Stimulated activated naive CD8-positive, alpha-beta T cell treated with anti-CD3 and anti-CD28 coated beads, Interleukin-15, Interleukin-2, amounts not matched to agents 100 ng/mL and 50 ng/mL, for 24 hours (primary cell): ENCODE measurements at regions not wholly inside any gene's neighbourhood (a gene's known extent, or its start where the extent isn't known, plus 50 kb on each side); places are given as distances from the start of the nearest gene placed in this dataset.

ENCODE experiments used
- H3K27ac Mint-ChIP-seq: one replicate; pipeline ENCODE4 v1.8.0; 2021; ENCODE audit warnings: mild to moderate bottlenecking, mixed read lengths
- H3K27me3 Mint-ChIP-seq: one replicate; pipeline ENCODE4 v1.8.0; 2021; ENCODE audit warnings: mixed read lengths
- H3K36me3 Mint-ChIP-seq: one replicate; pipeline ENCODE4 v1.8.0; 2021; ENCODE audit warnings: low read depth, mixed read lengths
- H3K4me1 Mint-ChIP-seq: one replicate; pipeline ENCODE4 v1.8.0; 2021; ENCODE audit warnings: low read depth, mixed read lengths
- H3K4me3 Mint-ChIP-seq: one replicate; pipeline ENCODE4 v1.8.0; 2021; ENCODE audit warnings: mild to moderate bottlenecking, mixed read lengths
- H3K9me3 Mint-ChIP-seq: one replicate; pipeline ENCODE4 v1.8.0; 2021; ENCODE audit warnings: mixed read lengths

DNA sequence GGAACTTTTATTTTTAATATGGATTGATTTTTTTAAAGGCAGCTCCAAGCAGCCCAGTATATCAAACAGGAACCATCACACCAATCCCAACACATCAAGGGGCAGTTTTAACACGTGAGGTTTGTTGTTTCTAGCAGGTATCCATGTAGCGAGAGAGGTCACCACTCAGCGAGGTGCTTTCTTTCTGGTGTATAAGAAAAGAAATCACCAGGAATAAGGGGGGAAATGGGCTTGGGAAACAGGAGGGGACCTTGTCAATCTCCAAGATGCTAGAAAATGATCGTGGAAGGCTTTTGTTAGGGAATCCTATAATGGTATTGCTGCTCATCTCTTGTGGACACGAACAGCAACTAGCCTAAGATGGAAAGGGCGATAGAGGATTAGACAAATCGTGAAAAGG is 402.9 kb upstream of the ATP11B start:
- Mint-ChIP-seq H3K27ac (no peak overlapping the region), H3K27me3 (no peaks in the 10 kb centered on the region), H3K36me3 (no peaks in the 10 kb centered on the region), H3K4me3 (no peak overlapping the region), H3K9me3 (no peaks in the 10 kb centered on the region), H3K4me1 (no peaks in the 10 kb centered on the region)

GRCh38 chr3:182392182-182392937 is 400.9 kb upstream of the ATP11B start:
- no peaks in the 10 kb centered on the region for H3K27me3 Mint-ChIP-seq
- H3K4me3 Mint-ChIP-seq, result no peak overlapping the region
- no peak overlapping the region for H3K27ac Mint-ChIP-seq
- no peaks in the 10 kb centered on the region for H3K4me1 Mint-ChIP-seq
- no peaks in the 10 kb centered on the region for H3K36me3 Mint-ChIP-seq
- H3K9me3 Mint-ChIP-seq, result peaks cover 4% of the 10 kb centered on the region

GRCh38 chr3:182393151-182393550 is 400.2 kb upstream of the ATP11B start:
- Mint-ChIP-seq H3K4me3 (no peak overlapping the region), H3K27ac (no peak overlapping the region), H3K4me1 (no peaks in the 10 kb centered on the region), H3K9me3 (peaks cover 4% of the 10 kb centered on the region), H3K36me3 (no peaks in the 10 kb centered on the region), H3K27me3 (no peaks in the 10 kb centered on the region)

DNA sequence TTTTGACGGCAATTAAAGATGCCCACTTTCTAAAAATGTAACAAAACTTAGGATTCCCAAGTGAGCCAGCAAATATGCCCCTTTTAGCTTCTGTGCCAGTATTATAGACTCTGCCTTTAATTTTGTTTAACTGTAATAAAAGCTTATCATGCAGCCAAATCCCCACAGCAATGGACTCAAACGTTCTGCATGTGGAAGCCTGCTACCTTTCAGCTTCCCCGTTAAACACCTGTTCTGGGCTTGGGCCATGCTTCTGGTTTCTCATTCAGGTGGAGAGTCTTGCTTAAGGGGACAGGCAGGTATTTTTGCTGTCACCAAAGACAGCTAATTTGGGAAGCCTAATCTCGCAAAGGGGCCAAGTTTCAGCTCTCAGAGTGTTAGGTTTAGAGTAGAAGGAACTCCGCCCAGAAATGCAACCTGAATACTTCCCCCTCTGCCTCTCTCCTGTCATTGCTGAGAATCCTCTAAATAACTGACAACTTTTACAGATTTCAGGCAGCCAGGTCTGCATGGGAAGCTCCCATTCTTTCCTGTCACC is 399.4 kb upstream of the ATP11B start:
- Mint-ChIP-seq H3K4me3 (no peak overlapping the region), H3K9me3 (peaks cover 4% of the 10 kb centered on the region), H3K36me3 (no peaks in the 10 kb centered on the region), H3K27me3 (no peaks in the 10 kb centered on the region), H3K4me1 (no peaks in the 10 kb centered on the region), H3K27ac (no peak overlapping the region)

DNA sequence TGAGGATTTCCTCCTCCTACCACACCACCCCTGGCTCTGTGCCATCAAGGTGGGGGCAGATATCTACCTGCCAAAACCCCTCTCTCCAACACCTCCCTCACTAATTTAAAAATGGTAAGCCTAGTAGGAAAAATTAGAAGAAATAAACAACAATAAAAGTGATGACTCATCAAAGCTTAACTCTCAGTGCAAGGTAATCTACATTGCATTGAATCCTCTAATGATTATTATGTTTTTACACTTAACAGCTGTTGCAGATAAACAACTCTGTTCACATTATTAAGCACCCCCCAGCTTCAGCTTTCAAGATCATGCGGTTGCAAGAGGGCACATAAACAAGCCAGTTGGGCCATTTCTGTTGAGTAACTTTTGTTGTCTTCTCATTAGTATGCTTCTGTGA is 396.1 kb upstream of the ATP11B start:
- peaks cover 4% of the 10 kb centered on the region for H3K9me3 Mint-ChIP-seq
- H3K4me3 Mint-ChIP-seq, result no peak overlapping the region
- no peak overlapping the region for H3K27ac Mint-ChIP-seq
- H3K4me1 Mint-ChIP-seq, result no peaks in the 10 kb centered on the region
- H3K36me3 Mint-ChIP-seq, result no peaks in the 10 kb centered on the region
- H3K27me3 Mint-ChIP-seq, result no peaks in the 10 kb centered on the region

- no peaks in the 10 kb centered on the region for H3K27me3 Mint-ChIP-seq
- H3K36me3 Mint-ChIP-seq, result no peaks in the 10 kb centered on the region
- H3K27ac Mint-ChIP-seq, result no peak overlapping the region
- H3K9me3 Mint-ChIP-seq, result peaks cover 4% of the 10 kb centered on the region
- H3K4me3 Mint-ChIP-seq, result no peak overlapping the region
- no peaks in the 10 kb centered on the region for H3K4me1 Mint-ChIP-seq
Observed at GRCh38 chr3:182399978-182400737, 393.1 kb upstream of the ATP11B start.

GRCh38 chr3:182400838-182401237 is 392.5 kb upstream of the ATP11B start:
- no peak overlapping the region for H3K4me3 Mint-ChIP-seq
- H3K36me3 Mint-ChIP-seq, result no peaks in the 10 kb centered on the region
- peaks cover 4% of the 10 kb centered on the region for H3K9me3 Mint-ChIP-seq
- H3K27ac Mint-ChIP-seq, result no peak overlapping the region
- no peaks in the 10 kb centered on the region for H3K27me3 Mint-ChIP-seq
- H3K4me1 Mint-ChIP-seq, result no peaks in the 10 kb centered on the region

DNA sequence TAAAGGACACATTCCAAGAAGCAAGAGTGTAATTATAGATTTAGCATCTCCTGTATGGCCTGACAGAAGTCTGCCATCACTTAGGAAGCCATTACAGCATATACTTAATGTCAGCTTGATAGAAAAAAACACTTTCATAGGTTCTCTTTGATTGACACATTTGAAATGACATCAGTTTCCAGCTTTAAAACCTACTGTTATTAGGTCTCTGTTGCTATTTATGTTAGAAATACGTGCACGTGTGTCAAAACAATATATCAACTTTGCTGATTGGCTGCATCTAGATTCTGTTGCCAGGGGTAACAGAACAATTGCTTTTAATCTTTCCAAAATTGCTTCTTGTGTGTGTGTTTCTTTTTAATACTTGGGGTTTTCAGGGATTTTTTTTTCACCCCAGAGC is 389.3 kb upstream of the ATP11B start:
- Mint-ChIP-seq H3K4me1 (no peaks in the 10 kb centered on the region), H3K27ac (no peak overlapping the region)

GRCh38 chr3:182405759-182406158 is 387.5 kb upstream of the ATP11B start:
- no peak overlapping the region for H3K27ac Mint-ChIP-seq
- no peaks in the 10 kb centered on the region for H3K36me3 Mint-ChIP-seq
- no peaks in the 10 kb centered on the region for H3K27me3 Mint-ChIP-seq
- H3K9me3 Mint-ChIP-seq, result no peaks in the 10 kb centered on the region
- H3K4me3 Mint-ChIP-seq, result no peak overlapping the region
- no peaks in the 10 kb centered on the region for H3K4me1 Mint-ChIP-seq

More for the DNA sequence above, 389.3 kb upstream of the ATP11B start:
- Mint-ChIP-seq H3K27me3 (no peaks in the 10 kb centered on the region), H3K4me3 (no peak overlapping the region), H3K9me3 (no peaks in the 10 kb centered on the region), H3K36me3 (no peaks in the 10 kb centered on the region)

DNA sequence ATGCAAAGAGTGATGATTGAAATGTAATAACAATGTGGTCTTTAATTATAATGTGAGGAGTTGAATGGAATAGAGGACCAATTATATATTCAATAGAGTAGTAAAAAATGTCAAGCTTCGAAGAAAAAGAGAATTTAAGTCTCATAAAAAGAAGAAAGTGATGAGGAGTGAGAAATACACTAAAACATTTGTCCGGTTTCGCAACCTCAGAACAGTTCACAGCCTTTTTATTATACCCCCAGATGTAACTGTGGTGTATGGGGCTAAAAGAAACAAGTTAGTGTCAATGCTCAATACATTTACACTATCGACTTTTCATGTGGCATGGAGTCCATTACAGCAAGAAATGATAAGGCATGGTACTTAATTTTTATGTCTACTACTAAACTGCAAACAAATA is 386.5 kb upstream of the ATP11B start:
- H3K4me3 Mint-ChIP-seq, result no peak overlapping the region
- H3K27me3 Mint-ChIP-seq, result no peaks in the 10 kb centered on the region
- H3K9me3 Mint-ChIP-seq, result no peaks in the 10 kb centered on the region
- no peak overlapping the region for H3K27ac Mint-ChIP-seq
- no peaks in the 10 kb centered on the region for H3K36me3 Mint-ChIP-seq
- H3K4me1 Mint-ChIP-seq, result no peaks in the 10 kb centered on the region

DNA sequence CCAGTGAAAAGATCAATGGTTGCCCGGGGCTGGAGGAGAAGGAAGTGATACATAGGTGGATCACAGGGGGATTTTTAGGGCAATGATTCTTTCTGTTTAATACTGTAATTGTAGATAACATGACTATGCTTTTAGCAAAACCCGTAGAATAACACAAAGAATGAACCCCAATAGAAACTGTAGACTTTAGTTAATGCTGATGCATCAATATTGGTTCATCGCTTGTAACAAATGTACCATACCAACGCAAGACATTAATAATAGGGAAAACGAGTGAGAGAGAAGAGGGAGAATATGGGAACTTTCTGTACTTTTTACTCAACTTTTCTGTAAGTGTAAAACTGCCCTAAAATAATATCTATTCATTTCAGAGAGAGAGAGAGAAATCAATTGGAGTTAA is 383.3 kb upstream of the ATP11B start:
- H3K9me3 Mint-ChIP-seq, result no peaks in the 10 kb centered on the region
- H3K4me1 Mint-ChIP-seq, result no peaks in the 10 kb centered on the region
- H3K27me3 Mint-ChIP-seq, result no peaks in the 10 kb centered on the region
- H3K36me3 Mint-ChIP-seq, result no peaks in the 10 kb centered on the region
- H3K4me3 Mint-ChIP-seq, result no peak overlapping the region
- H3K27ac Mint-ChIP-seq, result no peak overlapping the region

DNA sequence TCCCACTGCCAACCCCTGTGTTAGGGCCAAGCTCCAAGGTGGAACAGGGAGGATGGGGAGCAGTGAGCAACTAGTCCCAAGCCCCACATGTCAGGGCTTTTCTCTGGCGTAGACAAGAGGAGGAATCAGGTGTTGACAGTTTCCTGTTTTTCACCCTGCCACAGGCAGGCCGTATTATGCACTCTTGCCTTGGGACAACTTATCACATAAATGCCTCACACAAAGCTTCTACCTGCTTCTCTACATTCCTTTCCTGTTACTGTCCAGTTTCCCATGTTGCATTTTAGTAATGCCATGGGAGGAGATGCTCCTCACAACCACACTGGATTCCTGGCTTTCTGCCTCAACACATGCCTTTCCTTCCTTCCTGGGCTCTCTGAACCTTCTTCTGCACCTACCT is 381.2 kb upstream of the ATP11B start:
- H3K4me1 Mint-ChIP-seq, result no peaks in the 10 kb centered on the region
- no peaks in the 10 kb centered on the region for H3K27me3 Mint-ChIP-seq
- no peaks in the 10 kb centered on the region for H3K9me3 Mint-ChIP-seq
- H3K27ac Mint-ChIP-seq, result no peak overlapping the region
- H3K36me3 Mint-ChIP-seq, result no peaks in the 10 kb centered on the region
- H3K4me3 Mint-ChIP-seq, result no peak overlapping the region

GRCh38 chr3:182413061-182413460 is 380.2 kb upstream of the ATP11B start:
- H3K4me1 Mint-ChIP-seq, result no peaks in the 10 kb centered on the region
- no peak overlapping the region for H3K4me3 Mint-ChIP-seq
- H3K27me3 Mint-ChIP-seq, result no peaks in the 10 kb centered on the region
- no peak overlapping the region for H3K27ac Mint-ChIP-seq
- H3K36me3 Mint-ChIP-seq, result no peaks in the 10 kb centered on the region
- H3K9me3 Mint-ChIP-seq, result no peaks in the 10 kb centered on the region

DNA sequence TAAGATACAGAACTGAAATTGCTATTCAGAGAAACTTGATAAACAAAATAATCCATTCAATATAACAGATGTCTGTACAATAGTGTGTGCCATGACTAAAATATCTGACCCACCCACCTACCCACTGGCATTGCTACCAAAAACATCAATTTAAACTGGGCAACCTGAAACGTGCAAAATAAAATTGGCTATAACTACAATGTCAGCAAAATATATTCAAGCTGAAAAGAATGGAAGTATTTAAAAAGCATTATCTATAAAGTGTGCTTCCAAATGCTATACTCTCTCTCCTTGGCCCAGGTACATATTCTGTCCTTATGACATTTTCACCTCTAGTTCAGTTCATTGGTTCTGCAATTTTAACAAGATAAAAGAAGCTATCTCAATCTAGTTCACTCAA is 379.6 kb upstream of the ATP11B start:
- no peak overlapping the region for H3K27ac Mint-ChIP-seq

DNA sequence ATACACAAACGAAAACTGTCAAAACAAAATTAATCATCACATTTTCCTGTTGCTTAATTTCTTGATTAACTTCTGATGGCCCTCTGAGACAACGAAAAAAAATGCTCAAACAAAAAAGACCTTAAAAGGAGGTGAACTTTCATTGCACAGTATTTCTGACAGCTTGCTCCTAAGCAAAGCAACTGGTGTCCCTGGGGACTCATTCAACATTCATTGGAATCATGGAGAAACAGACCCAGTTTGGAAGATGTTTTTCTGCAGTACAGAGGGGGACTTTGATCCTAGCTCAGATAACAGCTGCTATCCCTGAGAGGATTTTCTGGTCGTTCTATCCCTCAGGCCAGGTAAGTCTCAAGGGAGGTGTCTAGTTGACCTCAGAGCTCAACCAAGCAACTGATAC is 378.7 kb upstream of the ATP11B start:
- Mint-ChIP-seq H3K27ac (no peak overlapping the region), H3K4me3 (no peak overlapping the region), H3K36me3 (no peaks in the 10 kb centered on the region), H3K9me3 (no peaks in the 10 kb centered on the region), H3K4me1 (no peaks in the 10 kb centered on the region), H3K27me3 (no peaks in the 10 kb centered on the region)

More for the DNA sequence above, 379.6 kb upstream of the ATP11B start:
- H3K36me3 Mint-ChIP-seq, result no peaks in the 10 kb centered on the region
- H3K4me3 Mint-ChIP-seq, result no peak overlapping the region
- H3K9me3 Mint-ChIP-seq, result no peaks in the 10 kb centered on the region
- no peaks in the 10 kb centered on the region for H3K27me3 Mint-ChIP-seq
- H3K4me1 Mint-ChIP-seq, result no peaks in the 10 kb centered on the region
